ENCODE measurements at regions not wholly inside any gene's neighbourhood (a gene's known extent, or its start where the extent isn't known, plus 50 kb on each side); places are given as distances from the start of the nearest gene placed in this dataset.

DNA sequence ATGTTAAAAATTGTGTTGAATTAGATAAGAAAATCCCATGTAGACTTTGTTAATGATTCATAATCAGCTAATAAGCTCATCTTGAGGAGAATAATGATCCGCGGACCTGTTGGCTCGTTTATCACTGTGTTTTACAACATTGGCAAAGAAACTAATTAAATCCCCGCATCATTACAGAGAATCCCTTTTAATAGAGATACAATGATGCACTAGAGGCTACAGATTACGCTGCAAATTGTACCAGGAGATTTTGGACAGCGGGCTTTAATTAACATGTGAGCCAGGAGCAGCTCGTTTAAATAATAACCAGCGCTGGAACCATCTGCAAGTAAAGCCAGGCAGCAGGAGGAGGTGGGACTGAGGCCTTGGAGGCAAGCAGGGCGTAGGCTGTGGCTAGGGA is 280.3 kb upstream of the POU3F1 start:
- DNase-seq = no peak

- no peak for DNase-seq
These were observed 279.5 kb upstream of the POU3F1 start for GRCh38 chr1:38326135-38326534.

DNA sequence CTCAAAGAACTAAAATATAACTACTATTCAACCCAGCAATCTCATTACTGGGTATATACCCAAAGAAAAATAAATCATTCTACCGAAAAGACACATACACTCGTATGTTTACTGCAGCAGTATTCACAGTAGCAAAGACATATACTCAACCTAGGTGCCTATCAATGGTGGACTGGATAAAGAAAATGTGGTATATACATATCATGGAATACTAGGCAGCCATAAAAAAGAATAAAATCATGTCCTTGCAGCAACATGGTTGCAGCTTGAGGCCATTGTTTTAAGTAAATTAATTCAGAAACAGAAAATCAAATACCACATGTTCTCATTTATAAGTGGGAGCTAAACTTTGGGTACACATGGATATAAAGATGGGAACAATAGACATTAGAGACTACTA is 266.2 kb upstream of the POU3F1 start:
- no peak for DNase-seq

- DNase-seq = no peak
These were observed 263.5 kb upstream of the POU3F1 start for GRCh38 chr1:38310079-38310478.

DNA sequence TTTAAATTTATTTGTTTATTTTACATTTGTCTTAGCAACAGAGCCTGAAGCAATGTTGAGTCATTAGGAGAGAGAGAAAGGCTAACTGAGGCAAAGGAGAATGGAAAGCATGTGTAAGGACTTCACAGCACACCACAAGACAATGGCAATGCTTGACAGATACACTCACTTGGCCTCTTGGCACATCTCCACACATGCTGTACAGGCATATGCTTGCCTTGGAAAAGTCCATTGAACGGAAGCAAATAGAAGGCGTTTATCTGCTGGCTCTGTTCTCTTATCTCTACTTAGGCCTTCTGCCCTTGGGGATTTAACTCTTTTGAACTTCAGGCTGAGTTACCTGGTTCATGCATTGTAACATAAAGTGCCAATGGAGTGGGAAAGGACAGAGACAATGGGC is 262.2 kb upstream of the POU3F1 start:
- DNase-seq = no peak

- DNase-seq = no peak
These were observed 259.1 kb upstream of the POU3F1 start for GRCh38 chr1:38305666-38306065.

- DNase-seq = no peak
These were observed 257.2 kb upstream of the POU3F1 start for GRCh38 chr1:38303843-38304242.

- DNase-seq = no peak
These were observed 254.4 kb upstream of the POU3F1 start for GRCh38 chr1:38301040-38301439.

DNA sequence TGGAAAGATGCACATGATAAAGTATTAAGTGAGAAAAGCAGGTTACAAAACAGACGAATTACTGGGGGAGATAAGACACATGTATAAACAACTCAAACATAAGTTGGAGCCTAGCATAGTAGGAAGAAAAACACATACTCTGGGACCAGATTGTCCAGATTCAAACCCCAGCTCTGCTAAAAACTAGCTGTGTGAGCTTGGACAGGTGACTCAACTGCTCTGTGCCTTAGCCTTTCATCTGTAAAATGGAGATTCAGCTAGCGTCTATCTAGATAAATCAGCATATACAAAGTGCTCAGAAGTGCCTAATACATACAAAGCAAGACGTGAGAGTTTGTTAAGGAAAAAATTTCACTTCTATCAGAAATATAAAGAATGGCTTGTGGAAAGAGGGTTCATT is 254.0 kb upstream of the POU3F1 start:
- no peak for DNase-seq

GRCh38 chr1:38297842-38298241 is 251.2 kb upstream of the POU3F1 start:
- DNase-seq = no peak

DNA sequence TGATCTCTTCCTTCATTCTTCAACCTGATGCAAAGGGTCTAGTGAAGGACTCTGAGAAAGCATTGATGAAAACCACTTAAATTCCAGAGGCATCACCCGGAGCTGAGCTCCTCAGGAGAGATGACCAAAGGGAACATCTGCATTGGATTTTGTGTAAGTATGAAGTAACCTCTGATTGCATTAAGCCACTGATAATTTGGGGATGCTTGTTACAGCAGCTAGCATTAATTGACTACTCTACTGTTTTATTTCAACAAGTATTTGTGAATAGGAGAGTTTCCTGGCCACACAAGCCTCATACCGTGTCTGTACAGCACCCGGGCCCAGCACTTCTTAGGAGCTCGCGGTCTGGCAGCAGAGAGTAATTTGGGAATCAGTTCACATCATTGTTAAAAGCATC is 250.7 kb upstream of the POU3F1 start:
- no peak for DNase-seq

- DNase-seq = no peak
These were observed 249.5 kb upstream of the POU3F1 start for GRCh38 chr1:38296047-38296446.

GRCh38 chr1:38293567-38293966 is 247.0 kb upstream of the POU3F1 start:
- no peak for DNase-seq

DNA sequence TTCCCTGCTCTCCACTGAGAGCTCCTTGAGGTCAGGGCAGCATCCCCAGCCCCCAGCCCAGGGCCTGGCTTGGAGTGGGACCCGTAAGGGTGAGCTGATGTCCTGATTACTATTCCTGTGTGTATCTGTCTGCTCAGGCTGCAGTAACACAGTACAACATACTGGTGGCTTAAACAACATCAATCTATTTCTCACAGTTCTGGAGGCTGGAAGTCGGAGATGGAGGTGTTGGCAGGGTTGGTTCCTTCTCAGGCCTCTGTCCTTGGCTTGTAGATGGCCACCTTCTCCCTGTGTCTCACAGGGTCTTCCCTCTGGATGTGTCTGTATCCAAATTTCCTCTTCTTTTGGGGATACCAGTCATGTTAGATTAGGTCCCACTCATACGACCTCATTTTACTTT is 246.4 kb upstream of the POU3F1 start:
- DNase-seq = no peak

- no peak for DNase-seq
These were observed 245.4 kb upstream of the POU3F1 start for GRCh38 chr1:38291906-38292521.

DNA sequence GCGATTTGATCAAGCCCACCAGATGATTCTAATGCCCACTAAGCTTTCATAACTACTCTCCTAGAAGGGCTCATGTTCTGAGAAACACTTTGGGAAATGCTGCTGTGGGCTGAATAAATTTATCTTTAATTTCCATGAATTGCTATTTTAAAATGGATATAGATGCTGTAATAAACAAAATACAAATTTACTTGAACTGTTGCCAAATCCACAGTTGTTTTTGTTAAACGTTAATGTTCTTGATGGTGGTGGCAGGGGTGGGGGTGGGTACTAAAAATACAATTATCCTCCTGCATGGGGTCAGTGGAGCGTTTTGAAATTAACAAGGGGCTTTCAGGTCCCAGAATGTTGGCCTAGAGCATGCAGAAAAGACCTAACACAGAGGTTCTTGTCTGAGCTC is 244.7 kb upstream of the POU3F1 start:
- DNase-seq = no peak

DNA sequence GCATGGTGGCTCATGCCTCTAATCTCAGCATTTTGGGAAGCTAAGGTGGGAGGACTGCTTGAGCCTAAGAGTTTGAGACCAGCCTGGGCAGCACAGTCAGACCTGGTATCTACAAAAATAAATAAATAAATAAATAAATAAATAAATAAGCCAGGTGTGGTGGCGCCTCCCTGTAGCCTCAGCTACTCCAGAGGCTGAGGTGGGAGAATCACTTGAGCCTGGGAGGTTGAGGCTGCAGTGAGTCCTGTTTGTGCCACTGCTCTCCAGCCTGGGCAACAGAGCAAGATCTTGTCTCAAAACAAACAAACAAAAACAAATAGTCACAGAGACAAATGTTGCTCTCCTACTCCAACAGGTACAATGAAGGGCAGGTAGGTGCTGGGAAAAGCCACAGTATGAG is 242.4 kb upstream of the POU3F1 start:
- no peak for DNase-seq

- no peak for DNase-seq
These were observed 241.0 kb upstream of the POU3F1 start for GRCh38 chr1:38287547-38287946.

GRCh38 chr1:38287036-38287435 is 240.4 kb upstream of the POU3F1 start:
- no peak for DNase-seq

DNA sequence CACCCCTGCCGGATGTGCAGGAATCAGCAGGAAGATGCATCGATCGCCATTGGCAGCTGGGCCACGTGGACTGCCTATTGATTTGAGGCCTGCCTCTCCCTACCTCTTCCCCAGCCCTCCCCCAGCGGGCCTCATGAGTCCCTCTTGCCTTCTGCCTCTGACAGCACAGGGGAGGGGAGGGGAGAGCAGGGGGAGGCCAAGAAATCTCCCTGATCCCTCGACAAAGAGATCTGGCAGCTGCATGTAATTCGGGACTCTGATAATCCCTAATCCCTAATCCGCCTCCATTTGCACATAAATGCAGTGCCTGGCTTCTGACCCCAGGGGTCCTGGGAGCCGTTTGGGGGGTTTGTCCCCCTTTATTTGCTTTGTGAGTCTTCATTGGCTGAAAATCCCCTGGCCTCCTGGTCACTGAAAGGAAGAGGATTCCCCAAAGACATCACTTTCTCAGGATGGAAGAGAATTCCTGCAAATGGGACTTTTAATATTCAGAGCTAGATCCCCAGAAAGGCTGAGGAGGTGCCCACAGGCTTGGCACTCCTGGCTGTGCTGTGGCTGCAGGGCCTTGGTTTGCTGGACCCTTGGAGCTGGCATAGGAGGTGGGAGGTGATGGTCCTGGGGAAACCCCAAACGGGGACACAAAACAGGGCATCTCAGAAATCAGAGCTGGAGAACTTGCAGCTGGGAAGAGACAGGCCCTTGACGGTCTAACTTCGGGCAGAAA is 239.4 kb upstream of the POU3F1 start:
- no peak for DNase-seq

DNA sequence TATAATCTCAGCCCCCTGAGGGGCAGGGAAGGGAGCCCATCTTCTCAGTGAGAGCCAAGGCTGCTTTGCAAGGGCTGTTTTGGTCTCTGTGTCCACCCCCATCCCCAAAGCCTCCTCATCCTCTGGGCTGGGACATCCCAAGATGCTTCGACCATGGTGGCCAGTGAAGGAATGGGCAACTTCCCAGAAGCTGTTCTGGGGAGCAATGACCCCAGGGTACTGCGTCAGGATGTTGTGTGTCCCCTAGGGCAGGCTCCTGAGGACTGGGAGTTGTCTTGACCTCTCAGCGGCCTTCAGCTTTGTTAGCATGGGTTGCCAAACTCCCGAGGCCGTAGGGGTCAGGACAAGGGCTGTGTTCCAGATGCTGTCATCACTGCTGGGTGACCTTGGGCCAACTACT is 238.4 kb upstream of the POU3F1 start:
- DNase-seq = no peak

GRCh38 chr1:38283696-38284470 is 237.3 kb upstream of the POU3F1 start:
- DNase-seq = no peak

DNA sequence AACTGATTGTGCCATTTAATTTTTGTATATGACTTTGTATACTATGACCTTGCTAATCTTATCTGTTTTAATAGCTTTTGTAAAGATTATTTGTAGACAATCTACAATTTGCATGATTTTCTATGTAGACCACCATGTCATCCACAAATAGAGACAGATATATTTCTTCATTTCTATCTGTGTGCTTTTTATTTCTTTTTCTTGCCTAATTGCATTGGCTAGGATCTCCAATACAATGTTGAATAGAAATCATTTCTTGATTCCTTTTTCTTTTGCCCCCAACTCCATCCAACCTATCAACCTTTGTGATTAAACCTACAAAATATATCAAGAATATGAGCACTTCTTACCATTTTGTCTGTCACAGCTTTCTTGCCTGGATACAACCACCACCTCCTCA is 232.6 kb upstream of the POU3F1 start:
- no peak for DNase-seq

GRCh38 chr1:38277646-38278045 is 231.1 kb upstream of the POU3F1 start:
- no peak for DNase-seq
